ENCODE measurements at regions not wholly inside any gene's neighbourhood (a gene's known extent, or its start where the extent isn't known, plus 50 kb on each side); places are given as distances from the start of the nearest gene placed in this dataset.

DNA sequence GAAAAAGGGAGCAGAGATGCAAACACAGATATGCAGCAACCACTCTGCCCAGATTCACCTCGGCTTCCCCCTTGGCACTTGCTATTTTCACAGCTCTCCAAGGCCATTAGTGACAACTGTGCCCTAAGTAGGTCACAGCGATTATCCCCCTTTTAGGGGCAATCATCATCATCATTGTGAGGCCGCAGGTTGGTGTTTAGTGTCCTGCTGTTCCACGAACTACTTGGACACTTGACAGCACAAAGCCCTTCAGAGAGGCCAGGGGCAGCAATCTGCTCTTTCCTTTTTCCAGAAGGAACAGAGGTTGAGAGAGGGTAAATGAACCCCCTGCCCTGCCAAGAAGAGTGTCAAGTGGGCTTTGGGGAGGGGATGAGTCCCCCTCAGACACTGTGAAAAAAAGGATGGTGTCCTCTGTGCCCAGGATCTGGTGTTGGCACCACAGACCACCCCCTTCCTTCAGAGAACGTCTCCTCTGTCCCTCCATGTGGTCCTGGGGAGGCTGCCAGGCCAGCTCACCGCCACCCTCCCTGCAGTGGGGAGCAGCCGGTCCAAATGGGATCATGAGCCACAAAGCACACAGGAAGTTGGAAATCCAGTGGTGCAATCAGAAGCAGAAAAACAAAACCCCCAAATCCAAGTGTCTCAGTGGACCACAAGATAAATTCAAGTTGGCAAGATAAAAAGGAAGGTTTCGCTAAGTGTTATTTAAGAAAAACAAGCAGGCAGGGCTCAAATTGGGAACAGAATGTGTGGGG, 78.4 kb upstream of the MED9 start:
- DNase-seq = no peak

DNA sequence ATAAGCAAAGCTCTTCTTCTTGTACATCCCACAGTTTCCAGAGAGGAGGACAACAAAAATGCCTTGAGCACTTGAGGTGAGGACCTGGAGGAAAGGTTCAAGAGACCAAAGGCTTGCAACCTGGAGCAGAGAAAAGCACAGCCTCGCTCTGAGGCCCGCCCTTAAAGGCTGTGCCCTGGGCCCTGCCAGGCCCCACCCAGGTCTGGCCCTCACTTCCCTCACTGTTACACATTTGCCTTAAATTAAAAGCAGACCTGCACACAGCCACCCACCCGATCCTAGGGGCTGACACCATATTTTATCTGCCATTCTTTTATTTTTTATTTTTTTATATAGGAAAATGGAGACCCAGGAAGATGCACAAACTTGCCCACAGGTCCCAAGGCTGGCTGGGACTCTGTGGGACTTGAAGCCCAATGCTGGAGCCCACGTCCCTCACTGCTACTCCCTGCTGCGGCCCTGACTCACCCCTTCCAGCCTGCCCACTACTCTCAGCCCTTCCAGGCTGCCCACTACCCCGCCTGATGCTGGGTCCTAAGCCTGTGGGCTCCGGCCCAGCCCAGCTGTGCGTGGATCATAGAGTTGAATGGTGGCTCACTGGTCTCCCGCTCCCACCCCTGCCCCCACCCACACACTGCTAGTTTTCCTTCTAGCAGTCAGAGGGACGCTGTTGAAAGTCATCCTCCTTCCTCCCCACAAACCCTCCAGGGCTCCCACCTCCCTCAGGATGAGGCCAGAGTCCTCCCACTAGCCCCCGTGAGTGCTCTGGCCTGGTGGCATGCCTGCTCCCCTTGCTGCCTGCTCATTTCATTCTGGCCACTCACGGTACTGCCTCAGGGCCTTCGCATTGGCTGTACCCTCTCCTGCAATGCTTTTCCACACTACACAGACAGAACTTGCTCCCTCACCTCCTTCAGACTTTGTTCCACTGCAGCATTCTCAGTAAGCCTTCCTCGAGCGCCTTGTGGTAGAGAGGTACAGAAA, 77.6 kb upstream of the MED9 start:
- no peak for DNase-seq

DNA sequence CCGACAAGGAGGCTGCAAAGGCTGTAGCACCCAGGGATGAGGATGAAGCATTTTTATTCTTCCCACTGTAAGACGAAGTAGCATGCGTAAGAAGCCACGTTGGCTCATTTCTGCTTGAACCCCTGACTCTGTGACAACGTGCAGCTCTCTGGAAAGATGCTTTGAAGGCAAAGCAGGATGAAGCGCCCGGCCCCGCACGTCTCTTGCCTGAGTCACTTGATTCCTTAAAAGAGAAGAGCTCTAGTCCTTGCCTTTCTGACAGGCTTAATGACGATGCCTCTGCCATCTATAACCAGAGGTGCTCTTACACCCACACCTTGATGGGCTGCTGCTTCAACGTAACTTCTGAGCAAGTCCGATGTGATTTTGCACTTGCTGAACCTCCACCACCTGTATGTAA, 76.7 kb upstream of the MED9 start:
- DNase-seq = no peak

DNA sequence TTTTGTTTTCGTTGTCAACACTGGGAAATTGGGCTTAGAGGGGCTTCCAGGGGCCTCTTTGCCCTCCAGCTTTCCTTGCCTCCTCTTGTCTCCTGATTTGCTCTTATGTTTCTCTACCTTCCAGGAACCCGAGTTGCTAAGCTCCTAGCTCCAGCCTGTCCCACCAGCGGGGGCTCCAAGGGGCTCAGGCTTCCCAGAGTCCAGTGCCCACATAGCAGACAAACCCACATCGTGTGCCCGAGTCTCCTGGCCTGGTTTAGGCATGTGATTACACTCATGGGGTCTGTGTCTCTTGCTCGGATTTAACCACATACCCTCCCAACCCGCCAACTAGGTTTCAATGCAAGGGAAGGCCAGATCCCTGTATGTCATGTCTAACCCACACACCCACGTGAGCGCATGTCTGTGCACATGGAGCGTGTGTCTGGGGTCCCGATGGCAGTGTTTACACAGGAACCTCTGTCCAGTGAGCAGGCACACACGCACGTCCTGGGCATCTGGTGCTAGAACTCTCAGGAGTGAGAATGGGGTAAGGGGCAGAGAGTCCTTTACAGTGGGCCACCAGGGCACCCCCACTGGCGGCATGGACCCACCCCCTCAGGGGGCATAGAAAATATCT, 76.1 kb upstream of the MED9 start:
- no peak for DNase-seq

DNA sequence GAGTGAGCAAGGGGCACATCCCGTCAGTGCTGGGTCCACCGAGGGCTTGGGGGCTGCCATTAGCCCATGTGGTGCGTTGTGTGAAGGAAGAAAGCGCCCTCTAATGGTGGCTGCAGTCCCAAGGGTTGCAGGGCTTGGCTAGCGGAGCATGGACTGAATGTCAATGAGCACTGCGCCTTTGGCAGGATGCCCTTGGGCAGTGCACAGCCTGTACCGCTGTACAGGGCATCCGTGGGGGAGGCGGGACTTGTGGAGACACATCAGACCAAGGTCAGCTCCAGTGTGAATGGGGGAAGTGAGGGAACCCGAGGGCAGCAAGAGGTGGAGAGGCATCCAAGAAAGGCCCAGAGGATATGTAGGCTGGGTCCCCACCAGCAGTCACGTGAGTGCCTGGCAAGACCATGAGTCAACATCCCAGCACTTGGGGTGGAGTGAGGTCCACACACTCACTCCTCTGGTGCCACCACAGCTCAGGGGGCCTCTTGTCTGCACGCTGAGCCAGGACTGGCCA, 75.5 kb upstream of the MED9 start:
- DNase-seq = no peak

DNA sequence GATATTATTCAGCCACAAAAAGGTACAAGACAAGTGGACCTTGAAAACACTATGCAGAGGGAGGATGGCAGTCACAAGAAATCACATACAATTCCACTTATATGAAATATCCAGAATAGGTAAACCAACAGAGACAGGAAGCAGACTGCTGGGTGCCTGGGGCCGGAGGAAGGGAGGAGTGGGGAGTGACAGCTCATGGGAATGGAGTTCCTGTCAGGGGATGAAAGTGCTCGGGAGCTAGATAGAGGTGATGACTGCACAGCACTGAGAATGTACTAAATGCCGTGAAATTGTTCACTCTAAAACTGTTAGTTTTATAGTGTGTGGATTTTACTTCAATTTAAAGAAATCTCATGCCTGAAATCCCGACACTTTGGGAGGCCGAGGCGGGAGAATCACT, 74.2 kb upstream of the MED9 start:
- no peak for DNase-seq

DNA sequence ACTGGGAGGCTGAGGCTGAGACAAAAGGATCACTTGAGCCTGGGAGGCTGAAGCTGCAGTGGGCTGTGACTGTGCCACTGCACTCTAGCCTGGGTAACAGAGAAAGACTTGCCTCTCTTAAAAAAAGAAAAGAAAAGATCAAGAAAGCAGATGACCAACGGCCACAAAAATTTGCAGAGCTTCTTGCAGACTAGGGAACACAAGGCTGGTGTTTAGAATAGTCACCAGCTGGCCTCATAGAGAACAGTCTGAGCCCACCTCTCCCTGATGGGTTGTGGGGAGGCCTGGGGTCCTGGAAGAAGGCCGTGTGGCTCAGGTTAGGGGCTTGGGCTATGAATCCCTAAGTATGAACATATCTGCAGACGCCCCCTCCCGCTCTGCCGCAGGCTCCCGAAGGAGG, 73.7 kb upstream of the MED9 start:
- DNase-seq = no peak

DNA sequence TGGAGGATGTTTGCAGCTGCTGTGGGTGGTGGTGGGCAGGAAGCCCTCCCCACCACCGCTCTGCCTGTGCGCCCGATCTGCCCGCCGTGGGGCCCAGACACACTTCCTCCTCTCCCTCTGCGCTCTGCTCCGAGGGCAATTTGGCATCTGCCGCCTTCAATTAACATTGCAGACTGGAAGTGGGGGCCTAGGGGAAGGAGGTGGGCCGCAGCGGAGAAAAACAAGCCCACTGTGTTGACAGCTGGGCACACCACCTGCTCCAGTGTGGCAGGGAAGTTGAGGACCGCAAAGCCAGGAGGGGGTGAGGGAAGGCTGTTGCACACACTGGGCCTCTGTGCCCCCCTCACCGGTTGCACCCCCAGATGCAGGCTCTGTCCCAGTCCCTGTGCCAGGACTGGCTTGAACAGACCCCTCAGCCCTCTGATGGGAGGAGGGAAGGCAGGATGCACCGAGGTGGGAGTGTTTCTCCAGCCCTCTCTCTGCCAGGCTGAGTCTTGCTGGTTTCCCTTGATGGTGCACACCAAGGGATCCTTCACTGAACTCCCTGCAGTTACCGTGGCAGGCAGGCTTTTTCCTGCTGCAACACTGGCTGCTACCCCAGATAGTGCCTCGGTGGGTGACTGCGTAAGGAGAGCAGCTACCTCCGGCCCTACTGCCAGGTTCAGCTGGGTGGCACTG, 72.8 kb upstream of the MED9 start:
- DNase-seq = peak; percentile 54 to 71

DNA sequence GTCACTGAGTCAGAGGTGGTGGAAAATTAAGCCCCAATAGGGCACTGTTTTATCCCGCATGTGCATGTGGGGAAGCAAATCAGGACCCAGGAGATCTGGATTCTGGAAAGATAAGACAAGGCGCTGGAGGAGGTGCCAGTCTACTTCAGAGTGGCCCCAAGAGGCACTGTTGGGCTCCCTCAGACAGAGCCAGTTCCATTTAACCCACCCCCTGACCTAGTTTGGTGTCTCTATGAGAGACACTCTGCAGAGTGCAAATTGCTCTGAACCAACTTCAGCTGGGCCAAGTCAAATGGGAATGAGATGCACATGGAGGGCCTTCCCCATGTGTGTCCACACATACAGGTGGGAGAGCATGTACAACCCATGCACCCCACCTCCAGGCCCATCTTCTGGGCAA, 71.1 kb upstream of the MED9 start:
- DNase-seq = no peak

DNA sequence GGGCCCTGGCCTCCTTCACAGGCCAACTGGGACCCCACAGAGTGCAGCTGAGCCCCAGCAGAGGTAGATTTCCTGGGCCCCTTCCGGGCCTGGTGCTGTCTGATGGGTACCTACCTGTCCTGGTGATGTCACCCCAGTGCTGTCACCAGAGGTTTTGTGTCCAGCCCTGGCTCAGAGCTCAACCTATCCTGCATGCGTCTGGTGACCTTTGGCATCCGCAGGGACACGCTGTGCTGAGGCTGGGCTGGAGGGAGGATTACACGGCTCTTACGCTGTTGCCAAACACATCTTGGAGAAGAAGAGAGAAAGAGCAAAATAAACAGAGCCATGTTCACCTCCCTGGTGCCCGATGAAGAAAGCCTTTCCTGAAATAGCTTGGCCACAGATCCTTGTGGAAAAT, 70.6 kb upstream of the MED9 start:
- no peak for DNase-seq

DNA sequence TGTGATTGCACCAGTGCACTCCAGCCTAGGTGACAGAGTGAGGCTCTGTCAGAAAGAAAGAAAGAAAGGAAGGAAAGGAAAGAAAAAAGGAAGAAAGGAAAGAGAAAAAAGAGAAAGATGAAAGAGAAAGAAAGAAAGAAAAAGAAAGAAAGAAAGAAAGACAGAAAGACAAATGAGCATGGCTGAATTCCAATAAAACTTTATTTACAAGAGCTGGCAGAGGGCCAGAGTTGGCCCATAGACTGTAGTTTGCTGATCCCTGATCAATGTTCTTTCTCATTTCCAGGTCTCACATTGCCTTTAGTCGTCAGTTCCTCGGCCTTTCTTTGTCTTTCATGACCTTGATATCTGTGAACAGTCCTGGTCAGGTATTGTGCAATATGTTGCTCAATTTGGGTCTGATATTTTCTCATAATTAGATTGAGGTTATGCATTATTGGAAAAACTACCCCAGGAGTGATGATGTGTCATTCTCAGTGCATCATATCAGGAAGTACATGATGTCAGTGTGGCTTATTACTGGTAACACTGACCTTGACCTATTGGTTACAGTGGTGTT, 68.5 kb upstream of the MED9 start:
- DNase-seq = no peak

DNA sequence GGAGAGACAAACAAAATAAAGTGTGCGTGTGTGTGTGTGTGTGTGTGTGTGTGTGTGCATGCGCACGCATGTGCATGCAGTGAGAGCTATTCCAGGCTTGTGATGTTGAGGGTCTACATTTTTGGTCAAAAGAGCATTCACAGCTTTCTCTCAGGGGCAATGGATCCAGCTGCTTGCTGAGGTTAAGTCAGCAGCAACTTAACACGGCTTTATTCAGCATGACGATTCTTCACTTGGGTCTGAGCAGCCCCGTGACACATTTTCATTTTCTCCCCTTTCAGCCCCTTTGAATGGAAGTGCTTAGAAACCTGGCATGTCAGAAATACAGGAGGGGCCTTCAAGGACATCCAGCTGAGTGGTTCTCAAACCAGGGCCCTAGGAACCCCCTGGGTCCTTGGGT, 66.4 kb upstream of the MED9 start:
- DNase-seq = no peak

DNA sequence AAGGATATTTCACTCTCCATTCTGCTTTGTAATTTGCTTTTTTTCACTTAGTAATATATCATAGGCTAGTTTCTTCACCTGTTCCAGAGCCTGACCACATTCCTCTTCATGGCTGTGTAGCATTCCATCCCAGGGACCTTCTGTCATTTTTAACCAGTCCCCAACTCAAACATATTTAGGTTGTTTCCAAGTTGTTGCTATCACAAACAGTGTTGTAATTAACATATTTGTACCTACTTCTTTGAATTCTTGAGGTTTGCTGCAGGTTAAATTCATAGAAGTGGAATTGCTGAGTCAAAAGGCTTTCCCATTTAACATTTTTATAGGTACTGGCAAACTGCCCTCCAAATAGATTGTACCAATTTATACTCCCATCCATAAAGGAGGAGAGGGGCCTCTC, 65.1 kb upstream of the MED9 start:
- DNase-seq = no peak

DNA sequence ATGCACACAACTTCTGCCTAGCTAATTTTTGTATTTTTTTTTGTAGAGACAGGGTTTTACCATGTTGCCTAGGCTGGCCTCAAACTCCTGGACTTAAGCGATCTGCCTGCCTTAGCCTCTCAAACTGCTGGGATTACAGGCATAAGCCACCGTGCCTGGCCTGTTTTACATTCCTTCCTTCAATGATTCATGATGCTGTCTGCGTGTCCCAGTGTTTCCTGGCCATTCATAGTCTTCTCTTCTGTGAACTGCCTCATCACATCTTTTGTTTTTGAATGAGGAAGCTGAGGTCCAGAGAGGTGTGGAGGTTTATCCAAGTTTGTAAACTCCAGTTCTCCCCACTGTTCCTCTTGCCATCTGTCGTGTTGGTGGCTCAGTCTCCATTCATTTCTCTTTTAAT, 64.5 kb upstream of the MED9 start:
- DNase-seq = no peak

DNA sequence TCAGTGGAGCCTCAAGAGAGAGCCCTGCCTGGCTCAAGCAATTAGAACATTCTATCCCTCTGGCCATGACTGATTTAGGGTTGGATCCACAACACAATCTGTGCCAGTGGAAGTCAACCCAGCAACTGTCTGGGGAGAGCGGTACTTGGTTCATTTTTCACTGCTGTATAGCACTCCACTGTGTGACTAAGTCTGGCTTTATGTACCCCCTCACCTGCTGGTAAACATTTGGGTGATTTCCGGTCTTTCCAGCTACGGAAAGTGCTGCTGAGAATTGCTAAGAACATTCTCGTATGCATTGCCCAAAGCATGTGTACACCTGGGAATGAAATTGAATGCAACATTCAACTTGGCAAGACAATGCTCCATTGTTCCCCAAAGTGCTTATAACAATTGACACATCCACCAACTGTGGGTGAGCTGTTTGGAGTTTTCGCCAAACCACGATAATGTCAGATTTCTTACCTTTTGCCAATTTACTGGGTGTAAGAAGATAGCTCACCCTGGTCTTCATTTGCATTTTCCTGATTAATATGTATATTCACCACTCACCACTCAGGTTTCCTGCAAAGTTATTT, 63.5 kb upstream of the MED9 start:
- no peak for DNase-seq

DNA sequence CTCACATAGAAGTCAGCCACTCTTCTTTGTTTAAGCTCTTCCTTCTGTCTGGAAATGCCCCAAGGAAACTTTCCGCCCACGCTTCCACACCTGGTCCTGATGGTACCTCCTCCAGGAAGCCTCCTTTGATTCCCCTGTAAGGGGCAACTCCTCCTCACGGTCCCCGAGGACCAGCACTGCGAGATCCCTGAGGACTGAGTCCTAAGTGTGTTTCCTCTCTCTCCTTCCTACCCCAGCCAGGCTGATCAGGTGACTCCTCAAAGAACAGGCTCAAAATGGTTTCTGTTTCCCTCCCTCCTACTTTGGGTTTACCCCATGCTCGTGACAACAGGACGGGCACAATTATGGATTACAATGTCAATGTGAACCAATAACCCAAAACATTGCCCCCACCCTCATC, 63.0 kb upstream of the MED9 start:
- no peak for DNase-seq

DNA sequence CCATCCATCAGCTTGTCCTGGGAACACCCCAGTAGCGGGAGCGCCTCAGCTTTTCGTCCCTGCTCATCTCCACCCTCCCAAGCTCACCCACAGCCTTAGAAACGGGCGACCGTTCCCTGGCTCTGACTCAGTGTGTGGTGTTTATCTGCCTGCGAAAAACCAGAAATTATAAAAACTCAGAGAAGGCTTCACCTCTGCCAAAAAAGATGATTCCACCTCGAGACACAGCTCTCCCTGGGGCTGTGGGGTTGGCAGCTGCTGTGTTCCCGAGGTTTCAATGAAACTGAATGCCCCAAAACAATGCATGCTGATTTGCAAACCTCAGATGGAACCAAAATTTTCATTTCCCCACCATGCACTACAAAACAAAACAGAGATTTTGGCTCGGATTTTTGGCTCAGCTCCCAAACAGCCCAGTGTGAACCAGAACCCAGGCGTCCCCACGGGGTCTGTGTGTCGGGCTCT, 62.4 kb upstream of the MED9 start:
- DNase-seq = no peak

DNA sequence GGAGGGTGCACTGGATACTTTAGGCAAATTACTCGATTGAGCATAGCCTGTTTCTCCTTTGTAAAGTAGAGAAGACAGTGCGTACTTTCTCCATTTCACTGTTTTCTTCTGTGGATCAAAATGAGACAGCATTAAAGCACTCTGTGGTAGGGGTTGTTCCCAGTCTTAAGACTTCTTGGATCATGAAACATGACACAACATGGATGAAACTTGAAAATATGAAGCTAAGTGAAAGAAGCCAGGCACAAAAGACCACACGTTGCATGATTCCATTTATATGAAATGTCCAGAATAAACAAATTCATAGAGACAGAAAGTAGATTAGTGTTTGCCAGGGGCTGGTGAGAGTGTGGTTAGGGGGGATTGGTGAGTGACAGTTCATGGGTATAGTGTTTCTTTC, 61.8 kb upstream of the MED9 start:
- DNase-seq = no peak

DNA sequence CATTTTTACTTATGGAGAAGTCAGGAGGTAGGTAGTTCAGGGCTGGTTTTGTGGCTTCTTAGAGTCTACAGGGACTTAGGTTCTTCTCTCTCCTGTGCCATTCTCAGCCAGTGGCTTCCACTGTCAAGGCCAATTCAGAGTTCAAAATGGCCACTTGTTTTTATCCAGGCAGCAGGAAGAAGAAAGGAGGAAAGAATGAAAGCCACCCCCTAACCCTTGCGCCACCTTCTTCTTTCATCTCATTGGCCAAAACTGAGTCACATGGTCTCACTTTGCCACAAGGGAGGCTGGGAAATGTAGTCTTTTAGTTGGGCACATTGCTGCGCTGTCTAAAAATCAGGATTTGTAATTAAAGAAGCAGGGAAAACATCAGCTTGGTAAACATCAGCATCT, 60.8 kb upstream of the MED9 start:
- DNase-seq = peak in 1 of 2 experiments; percentile 1

DNA sequence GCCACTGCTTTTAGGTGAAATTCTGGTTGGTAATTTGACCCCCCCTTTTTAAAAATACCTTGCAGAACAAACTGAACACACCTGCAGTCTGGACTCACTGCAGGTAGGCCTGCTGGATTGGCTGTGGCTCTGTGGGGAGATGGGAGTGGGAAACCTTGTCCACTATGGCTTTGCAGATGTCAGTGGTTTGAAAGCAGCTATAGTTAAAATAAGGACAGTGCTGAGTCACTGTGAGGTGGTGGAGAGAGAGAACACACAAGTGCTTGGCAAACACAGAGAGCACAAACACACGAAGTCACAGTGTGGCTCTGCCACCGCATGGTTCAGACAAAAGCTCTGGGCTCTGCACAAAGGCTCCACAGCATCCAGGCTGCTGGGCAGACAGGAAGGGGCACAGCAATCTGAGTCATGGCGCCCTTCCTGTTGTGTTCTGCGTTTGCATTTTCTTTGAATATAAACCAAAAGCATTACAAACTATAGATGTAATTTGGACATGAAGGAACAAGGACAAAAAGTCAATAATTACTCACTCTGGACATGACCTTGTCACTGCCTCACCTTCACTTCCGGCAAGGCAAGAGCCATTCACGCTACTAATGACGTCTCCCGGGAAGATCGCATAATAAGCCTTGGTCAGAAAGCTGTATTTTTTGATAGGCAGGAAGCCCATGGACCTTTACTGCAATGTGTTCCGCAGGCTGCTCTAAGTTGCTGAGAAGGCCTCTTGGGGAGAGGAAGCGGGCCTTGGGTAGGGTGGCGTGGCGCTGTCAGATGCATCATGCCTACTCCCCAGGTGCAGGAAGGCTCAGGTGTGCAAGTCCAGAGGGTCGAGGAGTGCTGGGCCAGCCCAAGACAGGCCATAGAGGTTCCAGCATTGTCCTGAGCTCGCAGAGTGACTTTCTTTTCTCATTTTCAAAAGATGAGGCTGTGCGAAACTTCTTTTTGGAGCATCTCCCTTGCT, 60.1 kb upstream of the MED9 start:
- DNase-seq = no peak

DNA sequence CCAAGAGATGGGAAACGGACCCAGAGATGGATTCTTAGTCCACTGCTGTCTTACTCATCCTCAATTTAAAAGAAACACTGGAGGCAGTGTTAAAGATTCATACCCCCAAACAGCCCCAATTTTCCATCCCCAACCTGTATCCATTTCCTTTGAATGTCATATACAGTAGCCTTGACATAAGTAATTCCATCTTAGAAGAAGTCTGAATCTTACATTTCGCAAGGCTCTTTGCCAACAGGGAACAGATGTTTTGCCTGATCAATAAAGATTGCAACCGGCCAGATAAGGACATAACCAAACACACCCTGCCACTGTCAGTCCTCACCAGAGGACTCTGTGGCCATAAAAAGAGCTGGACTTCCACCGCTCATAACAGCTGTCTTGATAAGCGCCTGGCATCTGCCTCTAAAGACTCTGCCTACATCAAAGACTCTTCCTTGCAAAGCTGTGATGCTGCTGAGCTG, 59.0 kb upstream of the MED9 start:
- DNase-seq = no peak

Data from Kasumi-1 (cell line).